SIG-M5 treated with dmso at 0.1 percent for 504 hours (cell line): ENCODE measurements at regions not wholly inside any gene's neighbourhood (a gene's known extent, or its start where the extent isn't known, plus 50 kb on each side); places are given as distances from the start of the nearest gene placed in this dataset.
A peak's percentile ranks its signal among the peaks of the same experiment; 100 is the strongest.
"Not testable (repeated sequence)": the region's sequence is repeated elsewhere in the genome, so short reads cannot be mapped to it uniquely, and the experiment has no call there.

ENCODE experiments used
- DNase-seq: peaks from one replicate; lab custom pipeline; 2025; ENCODE audit not compliant: unreplicated experiment; lab: John Stamatoyannopoulos, UW

GRCh38 chr4:114236171-114236769 lies 256.8 kb upstream of the ARSJ start:
- no peak for DNase-seq

- no peak for DNase-seq
Observed at GRCh38 chr4:114237997-114238396, 258.6 kb upstream of the ARSJ start.

DNA sequence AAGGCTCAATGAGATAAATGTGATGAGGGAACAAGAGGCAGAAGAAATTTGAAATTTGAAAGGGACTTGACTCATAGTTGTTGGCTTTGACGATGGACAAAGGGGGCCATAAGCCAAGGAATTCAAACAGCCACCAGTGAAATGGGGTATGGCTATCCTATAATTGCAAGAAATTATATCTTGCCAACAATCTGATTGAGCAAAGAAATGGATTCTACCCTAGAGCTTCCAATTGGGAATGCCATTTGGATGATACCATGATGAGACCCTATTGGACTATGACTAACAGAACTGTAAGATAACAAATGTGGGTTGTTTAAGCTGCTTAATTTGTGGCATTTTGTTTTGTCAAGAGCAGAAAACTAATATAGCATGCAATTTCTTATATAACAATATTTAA lies 270.1 kb upstream of the ARSJ start:
- DNase-seq: no peak

DNA sequence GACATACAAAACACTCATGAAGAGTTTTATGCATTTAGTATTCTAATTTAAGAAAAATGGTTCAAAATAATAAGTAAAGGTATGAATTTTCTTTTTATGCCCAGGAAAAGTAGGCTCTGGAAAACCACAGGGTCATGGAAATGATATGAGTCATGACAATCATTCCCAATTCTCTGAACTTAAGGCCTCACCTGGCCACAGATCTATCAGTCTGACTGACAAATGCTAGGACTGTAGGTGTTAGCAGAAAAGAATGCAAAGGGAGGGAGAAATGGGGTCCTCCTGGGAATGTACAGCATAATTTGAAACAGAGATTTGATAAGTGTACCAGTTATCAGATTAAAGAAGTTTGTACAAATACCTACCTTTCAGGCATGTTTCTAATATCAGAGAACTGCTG lies 270.5 kb upstream of the ARSJ start:
- DNase-seq: no peak

DNA sequence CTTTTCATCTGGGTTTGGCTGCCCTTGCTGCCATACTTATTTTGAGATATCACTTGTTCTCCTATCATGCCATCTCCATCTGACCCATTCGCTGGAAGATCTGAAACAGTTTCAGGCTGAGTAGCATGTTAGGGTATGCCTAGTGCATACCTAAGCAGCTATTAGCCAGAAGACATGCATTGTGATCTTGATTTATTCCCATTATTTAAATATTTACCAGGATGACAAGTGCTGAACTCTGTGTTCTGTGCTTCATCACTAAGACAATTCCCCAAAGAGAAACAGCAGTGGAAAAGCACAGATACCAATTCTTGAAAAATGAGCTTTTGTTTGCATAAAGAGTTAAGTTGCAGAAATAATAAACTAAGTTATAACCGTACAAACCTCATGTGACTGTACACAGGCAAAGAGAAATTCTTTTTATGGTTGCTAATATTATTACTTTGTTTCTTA lies 271.0 kb upstream of the ARSJ start:
- no peak for DNase-seq

DNA sequence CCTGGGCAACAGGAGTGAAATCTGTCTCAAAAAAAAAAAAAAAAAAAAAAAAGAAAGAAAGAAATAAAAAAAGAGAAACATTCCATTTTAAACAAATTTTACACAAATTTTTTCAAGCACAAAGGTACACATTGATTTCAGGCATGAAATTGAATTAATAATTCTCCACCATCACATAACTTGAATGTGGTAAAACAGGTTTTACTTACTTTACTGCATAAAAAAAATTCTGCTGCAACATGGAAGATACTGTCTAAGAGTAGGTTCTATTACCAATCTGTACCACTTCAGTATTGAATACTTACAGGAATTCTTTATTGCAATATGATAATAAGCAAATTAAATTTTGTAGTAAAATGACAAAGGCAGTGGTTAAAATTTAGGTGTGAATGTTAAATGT lies 271.6 kb upstream of the ARSJ start:
- no peak for DNase-seq

DNA sequence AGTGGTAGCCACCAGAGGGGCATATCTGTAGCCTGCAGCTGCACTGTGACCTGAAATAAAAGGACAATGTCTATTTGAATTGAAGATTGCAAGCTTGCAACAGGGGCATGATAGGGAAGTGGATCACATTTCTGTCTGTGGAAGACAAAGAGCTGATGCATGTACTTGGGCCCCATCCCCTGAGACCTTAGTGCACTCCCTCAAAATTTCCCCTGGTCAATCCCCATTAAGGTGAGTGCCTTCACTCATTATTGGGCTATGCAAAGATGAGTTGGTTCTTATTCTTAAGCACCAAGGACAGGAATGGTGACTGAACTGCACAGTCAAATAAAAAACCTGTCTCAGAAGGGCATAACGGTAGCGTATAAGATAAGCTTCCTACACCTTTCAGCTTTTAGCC lies 273.1 kb upstream of the ARSJ start:
- no peak for DNase-seq

DNA sequence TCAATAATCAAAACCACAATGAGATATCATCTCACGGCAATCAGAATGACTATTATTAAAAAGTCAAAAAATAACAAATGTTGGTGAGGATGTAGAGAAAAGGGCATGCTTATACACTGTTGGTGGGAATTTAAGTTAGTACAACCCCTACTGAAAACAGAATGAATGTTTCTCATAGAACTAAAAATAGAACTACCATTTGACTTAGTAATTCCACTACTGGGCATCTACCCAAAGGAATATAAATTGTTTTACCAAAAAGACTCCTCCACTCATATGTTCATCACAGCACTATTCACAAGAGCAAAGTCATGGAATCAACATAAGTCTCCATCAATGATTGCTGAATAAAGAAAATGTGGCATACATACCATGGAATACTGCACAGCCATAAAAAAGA lies 278.1 kb upstream of the ARSJ start:
- DNase-seq: no peak

DNA sequence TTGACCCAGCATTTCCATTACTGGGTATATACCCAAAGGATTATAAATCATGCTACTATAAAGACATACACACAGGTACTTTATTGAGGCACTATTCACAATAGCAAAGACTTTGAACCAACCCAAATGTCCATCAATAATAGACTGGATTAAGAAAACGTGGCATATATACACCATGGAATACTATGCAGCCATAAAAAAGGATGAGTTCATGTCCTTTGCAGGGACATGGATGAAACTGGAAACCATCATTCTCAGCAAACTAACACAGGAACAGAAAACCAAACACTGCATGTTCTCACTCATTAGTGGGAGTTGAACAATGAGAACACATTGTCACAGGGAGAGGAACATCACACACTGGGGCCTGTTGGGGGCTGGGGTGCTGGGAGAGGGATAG lies 283.0 kb upstream of the ARSJ start:
- not testable (repeated sequence) for DNase-seq

GRCh38 chr4:114263233-114263632 lies 283.8 kb upstream of the ARSJ start:
- DNase-seq: no peak

- no peak for DNase-seq
Observed at GRCh38 chr4:114264452-114264851, 285.0 kb upstream of the ARSJ start.

DNA sequence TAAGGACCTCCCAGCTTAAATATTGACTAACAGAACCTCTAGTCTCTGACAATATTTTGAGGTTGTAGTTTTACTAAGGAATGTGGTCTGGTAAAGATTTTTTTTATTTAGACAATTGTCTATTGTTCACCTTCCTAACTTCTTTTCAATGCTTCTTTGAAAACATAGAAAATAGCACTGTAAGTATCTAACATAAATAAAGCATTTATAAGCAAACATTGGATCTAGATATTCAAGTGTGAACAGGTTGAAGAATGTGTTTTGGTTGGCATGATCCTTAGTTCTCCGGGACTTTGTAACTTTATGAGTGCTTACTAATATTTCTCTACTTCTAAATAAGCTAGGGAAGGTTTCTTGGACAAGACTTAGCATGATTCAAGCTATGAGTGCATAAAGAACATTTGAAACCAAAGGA lies 285.4 kb upstream of the ARSJ start:
- no peak for DNase-seq

GRCh38 chr4:114265342-114265741 lies 285.9 kb upstream of the ARSJ start:
- DNase-seq: no peak

DNA sequence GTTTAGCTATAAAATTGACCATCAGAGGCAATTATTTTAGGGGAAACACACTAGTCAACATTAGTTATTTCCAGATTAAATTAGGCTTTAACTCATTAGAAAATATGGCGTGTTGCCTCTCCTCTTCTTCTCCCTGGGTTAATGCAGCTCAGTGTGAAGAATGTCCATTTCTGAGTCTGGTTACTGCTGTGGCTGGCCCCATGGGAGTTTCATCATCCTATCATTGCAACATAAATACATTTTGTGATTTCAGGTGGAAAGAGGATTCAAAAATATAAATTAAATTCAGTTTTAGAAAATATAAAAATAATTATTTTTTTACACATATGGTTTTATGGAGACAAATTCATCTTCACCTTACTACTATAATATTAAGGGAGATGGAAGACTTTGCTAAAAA lies 288.5 kb upstream of the ARSJ start:
- DNase-seq: no peak

GRCh38 chr4:114271031-114271430 lies 291.6 kb upstream of the ARSJ start:
- no peak for DNase-seq

GRCh38 chr4:114272226-114272625 lies 292.8 kb upstream of the ARSJ start:
- DNase-seq: peak; percentile 18

DNA sequence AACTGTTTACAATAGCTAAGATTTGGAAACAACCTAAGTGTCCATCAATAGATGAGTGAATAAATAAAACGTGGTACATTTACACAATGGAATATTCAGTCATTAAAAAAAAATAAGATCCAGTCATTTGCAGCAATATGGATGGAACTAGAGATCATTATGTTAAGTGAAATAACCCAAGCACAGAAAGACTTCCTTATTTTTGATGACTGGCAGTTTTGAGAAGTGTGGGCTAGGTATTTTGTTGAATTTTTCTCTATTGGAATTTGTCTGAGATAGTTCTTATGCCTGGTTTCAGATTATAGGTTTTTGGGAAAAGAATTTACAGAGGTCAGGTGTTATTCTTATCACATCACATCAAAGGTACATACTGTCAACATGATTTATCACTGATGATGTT lies 293.8 kb upstream of the ARSJ start:
- peak; percentile 36 for DNase-seq

- no peak for DNase-seq
Observed at GRCh38 chr4:114277690-114278089, 298.2 kb upstream of the ARSJ start.

DNA sequence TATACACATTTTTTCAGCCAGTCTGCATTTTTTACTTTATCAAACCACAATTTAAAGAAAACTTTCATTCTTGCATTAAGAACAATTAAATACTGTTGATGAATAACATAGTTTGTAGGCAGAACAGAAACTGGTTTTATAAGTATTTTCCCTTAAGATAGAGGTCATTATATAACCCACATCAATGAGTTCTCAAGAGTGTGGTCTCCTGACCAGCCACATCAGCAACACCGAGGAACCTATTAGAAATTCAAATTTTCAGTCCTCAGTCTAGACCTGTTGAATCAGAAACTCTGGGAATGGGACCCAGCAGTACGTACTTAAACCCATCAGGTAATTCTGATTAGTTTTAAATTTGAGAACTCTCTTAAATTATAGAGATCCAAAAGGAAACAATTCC lies 299.6 kb upstream of the ARSJ start:
- no peak for DNase-seq

- DNase-seq: no peak
Observed at GRCh38 chr4:114279711-114280110, 300.3 kb upstream of the ARSJ start.

DNA sequence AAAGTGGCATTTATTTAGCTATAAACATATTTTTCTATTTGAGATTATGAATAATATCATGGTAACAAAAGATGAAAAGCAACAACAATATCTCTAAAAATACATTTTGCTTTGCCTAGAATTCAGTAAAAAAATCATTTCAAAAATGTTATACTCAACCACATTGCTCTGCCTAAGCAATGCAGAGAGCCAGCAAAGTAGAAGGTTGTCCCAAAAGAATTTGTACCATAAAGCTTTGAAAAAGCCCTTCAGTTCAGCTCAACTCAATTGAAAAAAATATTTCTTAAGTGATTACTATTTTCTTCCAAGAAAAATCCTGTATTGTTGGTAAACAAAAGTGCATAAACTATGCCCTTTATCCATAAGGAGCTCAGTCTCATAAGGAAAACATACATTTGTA lies 301.2 kb upstream of the ARSJ start:
- DNase-seq: no peak

DNA sequence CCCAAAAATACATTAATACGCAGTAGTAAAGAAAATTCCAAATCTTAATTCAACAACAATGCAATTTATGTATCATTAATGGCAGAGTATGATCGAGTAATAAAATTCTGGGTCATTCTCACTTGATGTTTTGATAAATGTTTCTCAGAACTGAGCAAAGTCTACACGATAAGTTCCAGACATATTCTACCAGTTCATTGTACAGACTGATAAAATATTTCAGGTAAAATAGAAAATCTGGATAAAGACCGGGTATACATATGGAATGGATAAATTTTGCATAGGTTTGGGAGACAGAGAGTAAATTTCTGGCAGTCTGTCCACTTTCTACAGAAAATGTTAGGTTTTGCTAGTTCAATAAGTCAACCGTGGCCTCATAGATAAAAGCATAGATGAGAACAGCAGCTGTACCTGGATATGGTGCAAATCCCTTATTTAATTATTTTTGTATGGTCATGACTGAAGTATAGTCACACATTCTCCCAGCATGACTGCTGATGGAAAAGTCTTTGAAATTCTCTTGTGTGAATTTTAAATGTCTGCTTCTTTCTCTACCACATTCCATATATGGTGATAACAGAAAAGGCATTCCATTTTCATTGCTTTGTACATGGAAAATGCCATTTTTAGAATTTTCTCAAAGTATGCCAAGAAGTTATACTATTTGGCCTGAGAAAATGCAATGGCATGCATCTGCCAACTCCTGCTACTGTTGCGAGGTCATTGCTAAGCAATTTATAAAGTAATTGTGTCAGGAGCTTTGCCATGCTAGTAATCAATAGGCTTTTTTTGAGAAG lies 301.9 kb upstream of the ARSJ start:
- DNase-seq: no peak

- DNase-seq: peak; percentile 6
Observed at GRCh38 chr4:114282937-114283336, 303.5 kb upstream of the ARSJ start.
